ENCODE measurements at regions not wholly inside any gene's neighbourhood (a gene's known extent, or its start where the extent isn't known, plus 50 kb on each side); places are given as distances from the start of the nearest gene placed in this dataset.

DNA sequence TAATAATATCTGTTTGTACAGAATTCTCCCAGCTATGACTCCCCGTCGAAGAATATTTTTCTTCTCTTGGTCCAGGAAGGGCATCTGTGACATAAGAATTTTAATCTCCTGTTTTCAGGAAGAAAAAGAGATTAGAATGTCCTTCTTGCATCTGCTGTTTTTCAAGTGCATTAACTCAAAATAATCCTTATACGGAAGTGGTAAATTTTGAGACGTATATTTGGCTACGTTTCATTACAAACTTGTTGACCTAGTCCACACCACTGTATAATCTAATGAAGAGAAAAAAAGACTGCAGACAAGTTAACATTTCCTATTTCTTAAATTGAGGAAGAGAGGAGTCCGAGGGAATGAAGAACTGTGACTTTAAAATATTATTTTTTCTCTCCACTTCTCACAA, 959.9 kb downstream of the DIAPH3 start:
- Histone ChIP-seq H3K27me3 (replicated peaks; ENCODE audit: insufficient read depth, low read depth, low read length, poor library complexity) (no peaks in the 10 kb centered on the region), H3K9me3 (ENCODE audit: low read depth, low read length, poor library complexity, severe bottlenecking) (no peaks in the 10 kb centered on the region), H3K4me3 (ENCODE audit: low read depth, low read length, poor library complexity, severe bottlenecking) (no peak overlapping the region), H3K27ac (ENCODE audit: low read depth, low read length, poor library complexity, severe bottlenecking) (no peak overlapping the region), H3K4me1 (ENCODE audit: insufficient read depth, low read length, poor library complexity, severe bottlenecking) (no peaks in the 10 kb centered on the region), H3K36me3 (ENCODE audit: insufficient read depth, low read length, poor library complexity, severe bottlenecking) (no peaks in the 10 kb centered on the region)
- intact Hi-C loops (cut with micrococcal nuclease; ENCODE audit: unreplicated experiment): no loop called here
- BruUV-seq (replicated peaks): no TSS peak
- CTCF ChIA-PET: no interaction called here
- TF ChIP-seq CTCF (conservative IDR thresholded peaks at IDR 0.05; ENCODE audit: low read depth, low read length) (no peak), EZH2 (IDR thresholded peaks at IDR 0.05; ENCODE audit: borderline replicate concordance, low read depth, low read length, poor library complexity, severe bottlenecking) (no peak)
- no peak for DNase-seq (ENCODE audit: low spot score)
- POLR2A ChIA-PET (ENCODE audit: low non-redundant PET): no interaction called here

GRCh38 chr13:59205501-59205900, 958.2 kb downstream of the DIAPH3 start:
- Histone ChIP-seq H3K27me3 (replicated peaks; ENCODE audit: insufficient read depth, low read depth, low read length, poor library complexity) (no peaks in the 10 kb centered on the region), H3K27ac (ENCODE audit: low read depth, low read length, poor library complexity, severe bottlenecking) (no peak overlapping the region), H3K36me3 (ENCODE audit: insufficient read depth, low read length, poor library complexity, severe bottlenecking) (no peaks in the 10 kb centered on the region), H3K4me3 (ENCODE audit: low read depth, low read length, poor library complexity, severe bottlenecking) (no peak overlapping the region), H3K4me1 (ENCODE audit: insufficient read depth, low read length, poor library complexity, severe bottlenecking) (no peaks in the 10 kb centered on the region), H3K9me3 (ENCODE audit: low read depth, low read length, poor library complexity, severe bottlenecking) (no peaks in the 10 kb centered on the region)
- no peak for DNase-seq (ENCODE audit: low spot score)
- ChIA-PET CTCF (no interaction called here), POLR2A (ENCODE audit: low non-redundant PET) (no interaction called here)
- no TSS peak for BruUV-seq (replicated peaks)
- TF ChIP-seq CTCF (conservative IDR thresholded peaks at IDR 0.05; ENCODE audit: low read depth, low read length) (no peak), EZH2 (IDR thresholded peaks at IDR 0.05; ENCODE audit: borderline replicate concordance, low read depth, low read length, poor library complexity, severe bottlenecking) (no peak)
- intact Hi-C loops (cut with micrococcal nuclease; ENCODE audit: unreplicated experiment): no loop called here

- intact Hi-C loops (cut with micrococcal nuclease; ENCODE audit: unreplicated experiment): no loop called here
- no peak for DNase-seq (ENCODE audit: low spot score)
- Histone ChIP-seq H3K4me3 (ENCODE audit: low read depth, low read length, poor library complexity, severe bottlenecking) (no peak overlapping the region), H3K4me1 (ENCODE audit: insufficient read depth, low read length, poor library complexity, severe bottlenecking) (no peaks in the 10 kb centered on the region), H3K27ac (ENCODE audit: low read depth, low read length, poor library complexity, severe bottlenecking) (no peak overlapping the region), H3K36me3 (ENCODE audit: insufficient read depth, low read length, poor library complexity, severe bottlenecking) (no peaks in the 10 kb centered on the region), H3K27me3 (replicated peaks; ENCODE audit: insufficient read depth, low read depth, low read length, poor library complexity) (no peaks in the 10 kb centered on the region), H3K9me3 (ENCODE audit: low read depth, low read length, poor library complexity, severe bottlenecking) (no peaks in the 10 kb centered on the region)
- no TSS peak for BruUV-seq (replicated peaks)
- no peak for TF ChIP-seq EZH2 (IDR thresholded peaks at IDR 0.05; ENCODE audit: borderline replicate concordance, low read depth, low read length, poor library complexity, severe bottlenecking)
- TF ChIP-seq CTCF (conservative IDR thresholded peaks at IDR 0.05; ENCODE audit: low read depth, low read length): no peak
- ChIA-PET POLR2A (ENCODE audit: low non-redundant PET) (no interaction called here), CTCF (no interaction called here)
These were observed 955.1 kb downstream of the DIAPH3 start for GRCh38 chr13:59208405-59209195.

Data from A673 (cell line).